Liver (tissue), 3 donors: ENCODE measurements at regions not wholly inside any gene's neighbourhood (a gene's known extent, or its start where the extent isn't known, plus 50 kb on each side); places are given as distances from the start of the nearest gene placed in this dataset.

Source experiments
- CTCF ChIP-seq: fragments of 150-350 bp; IDR thresholded peaks from 2 replicates; pipeline ENCODE4 v1.5.1; 2017; ENCODE audit warnings: improper control_type of control experiment, low read depth, low read length; ENCODE audit not compliant: missing input control
- GABPA ChIP-seq, 2 donors: IDR thresholded peaks in 1 of 2; conservative IDR thresholded peaks in 1 of 2; 2 replicates each; pipeline ENCODE4 v1.6.1; 2016; ENCODE audit warnings: antibody characterized with exemption in 2 of 2, mild to moderate bottlenecking in 1 of 2, moderate library complexity in 1 of 2
- MAX ChIP-seq: IDR thresholded peaks from 2 replicates; pipeline ENCODE4 v1.6.1; 2016; ENCODE audit warnings: antibody characterized with exemption
- RXRA ChIP-seq, 2 donors: IDR thresholded peaks; 2 replicates each; pipeline ENCODE4 v1.6.1; 2017 to 2018; ENCODE audit warnings: antibody characterized with exemption in 2 of 2, mild to moderate bottlenecking in 1 of 2
- donor health status: healthy.
- donor health status: healthy.

- no peak for TF ChIP-seq CTCF
- no peak for TF ChIP-seq MAX
- TF ChIP-seq GABPA (IDR thresholded peaks at IDR 0.05 in 1 of 2, conservative IDR thresholded peaks at IDR 0.05 in 1 of 2), result no peak
- no peak for TF ChIP-seq RXRA (IDR thresholded peaks at IDR 0.05)
Measured at GRCh38 chr14:25108291-25108690, 58.3 kb upstream of the STXBP6 start.
